ENCODE measurements at regions not wholly inside any gene's neighbourhood (a gene's known extent, or its start where the extent isn't known, plus 50 kb on each side); places are given as distances from the start of the nearest gene placed in this dataset.

DNA sequence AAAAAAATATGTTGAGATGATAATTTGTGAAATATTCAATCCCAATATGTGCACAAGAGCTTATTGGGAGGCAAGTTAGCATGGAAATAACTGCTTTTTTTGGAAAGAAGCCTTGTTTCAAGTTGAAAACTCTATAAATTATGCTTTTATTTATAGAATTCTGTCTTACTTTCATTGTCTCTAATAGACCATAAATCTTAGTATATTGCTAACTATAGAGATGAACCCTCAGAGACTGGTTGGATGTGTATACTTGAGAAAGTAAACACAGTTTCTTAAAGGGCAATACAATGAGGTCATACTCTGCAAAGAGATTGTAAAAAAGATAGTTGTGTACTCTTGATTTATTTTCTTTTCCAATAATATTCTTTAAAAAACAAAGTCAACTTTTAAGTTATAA is 530.3 kb downstream of the SPATA31D1 start:
- H4K91ac ChIP-seq (ENCODE audit: insufficient read length, low read depth, low read length), result no peak overlapping the region
- no peak overlapping the region for H2AK5ac ChIP-seq (ENCODE audit: insufficient read length, low read length)
- H3T11ph ChIP-seq (ENCODE audit: low read length), result no peak overlapping the region

More for the DNA sequence above, 530.3 kb downstream of the SPATA31D1 start:
- Histone ChIP-seq H3K4ac (ENCODE audit: low read depth, low read length) (no peak overlapping the region), H3K79me2 (ENCODE audit: insufficient read depth, low read length) (no peaks in the 10 kb centered on the region), H4K8ac (replicated peaks; ENCODE audit: insufficient read length, low read depth, low read length) (no peak overlapping the region), H4K5ac (ENCODE audit: insufficient read length, low read depth, low read length) (no peak overlapping the region), H3K14ac (ENCODE audit: insufficient read depth, low read length) (no peak overlapping the region), H3K79me1 (ENCODE audit: insufficient read depth, low read depth, low read length, poor library complexity, severe bottlenecking) (no peaks in the 10 kb centered on the region), H3K56ac (ENCODE audit: insufficient read length, low read depth, low read length) (no peak overlapping the region), H3K18ac (ENCODE audit: insufficient read length, low read depth, low read length) (no peak overlapping the region), H3K4me1 (ENCODE audit: insufficient read depth, low read length) (no peaks in the 10 kb centered on the region), H3K27ac (ENCODE audit: insufficient read length, low read depth, low read length) (no peak overlapping the region), H2BK120ac (ENCODE audit: low read depth, low read length, poor library complexity, severe bottlenecking) (no peak overlapping the region), H2BK20ac (ENCODE audit: low read depth, low read length, poor library complexity, severe bottlenecking) (no peak overlapping the region), H3K9ac (ENCODE audit: extremely low read depth, insufficient read length, low read length) (no peak overlapping the region), H2AFZ (ENCODE audit: low read length) (no peak overlapping the region), H3K4me2 (ENCODE audit: insufficient read depth, insufficient read length, low read length) (no peak overlapping the region), H3K9me3 (ENCODE audit: control insufficient read depth, low read depth, low read length) (no peaks in the 10 kb centered on the region), H3K23ac (ENCODE audit: insufficient read length, low read depth, low read length) (no peak overlapping the region), H4K20me1 (ENCODE audit: control insufficient read depth, insufficient read depth, insufficient read length) (no peaks in the 10 kb centered on the region), H2BK15ac (ENCODE audit: low read depth, low read length) (no peak overlapping the region), H2BK12ac (ENCODE audit: insufficient read length, low read depth, low read length) (no peak overlapping the region), H3K27me3 (ENCODE audit: insufficient read depth, low read length) (no peaks in the 10 kb centered on the region), H3K23me2 (ENCODE audit: insufficient read length, low read depth, low read length, poor library complexity, severe bottlenecking) (no peaks in the 10 kb centered on the region), H2BK5ac (ENCODE audit: insufficient read length, low read length) (no peak overlapping the region)
- Mint-ChIP-seq H3K4me1 (0 out of 4 replicates have a peak, but pooled peaks cover 0 to 3% of the 10 kb centered on the region in 2 experiments), H3K4me3 (no peak overlapping the region), H3K36me3 (ENCODE audit: insufficient read depth in 1 of 3, low read depth in 3 of 3) (no peaks in the 10 kb centered on the region), H3K27me3 (ENCODE audit: low read depth) (no peaks in the 10 kb centered on the region), H3K27ac (no peak overlapping the region), H3K9me3 (no peaks in the 10 kb centered on the region)
- TF ChIP-seq, protein P1, sequence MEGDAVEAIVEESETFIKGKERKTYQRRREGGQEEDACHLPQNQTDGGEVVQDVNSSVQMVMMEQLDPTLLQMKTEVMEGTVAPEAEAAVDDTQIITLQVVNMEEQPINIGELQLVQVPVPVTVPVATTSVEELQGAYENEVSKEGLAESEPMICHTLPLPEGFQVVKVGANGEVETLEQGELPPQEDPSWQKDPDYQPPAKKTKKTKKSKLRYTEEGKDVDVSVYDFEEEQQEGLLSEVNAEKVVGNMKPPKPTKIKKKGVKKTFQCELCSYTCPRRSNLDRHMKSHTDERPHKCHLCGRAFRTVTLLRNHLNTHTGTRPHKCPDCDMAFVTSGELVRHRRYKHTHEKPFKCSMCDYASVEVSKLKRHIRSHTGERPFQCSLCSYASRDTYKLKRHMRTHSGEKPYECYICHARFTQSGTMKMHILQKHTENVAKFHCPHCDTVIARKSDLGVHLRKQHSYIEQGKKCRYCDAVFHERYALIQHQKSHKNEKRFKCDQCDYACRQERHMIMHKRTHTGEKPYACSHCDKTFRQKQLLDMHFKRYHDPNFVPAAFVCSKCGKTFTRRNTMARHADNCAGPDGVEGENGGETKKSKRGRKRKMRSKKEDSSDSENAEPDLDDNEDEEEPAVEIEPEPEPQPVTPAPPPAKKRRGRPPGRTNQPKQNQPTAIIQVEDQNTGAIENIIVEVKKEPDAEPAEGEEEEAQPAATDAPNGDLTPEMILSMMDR (conservative IDR thresholded peaks at IDR 0.05), result no peak
- no peak for DNase-seq
